ENCODE measurements at regions not wholly inside any gene's neighbourhood (a gene's known extent, or its start where the extent isn't known, plus 50 kb on each side); places are given as distances from the start of the nearest gene placed in this dataset.

GRCh38 chr16:86928523-86929011, 350.2 kb downstream of the FOXL1 start:
- TF ChIP-seq CTCF (IDR thresholded peaks at IDR 0.05) (no peak), CHD4 (IDR thresholded peaks at IDR 0.05; ENCODE audit: borderline replicate concordance) (no peak), NPAS2 (CRISPR knock-in tag; IDR thresholded peaks at IDR 0.05; ENCODE audit: borderline replicate concordance) (no peak), SMC3 (IDR thresholded peaks at IDR 0.05) (no peak), CEBPB (IDR thresholded peaks at IDR 0.05) (no peak), RAD21 (conservative IDR thresholded peaks at IDR 0.05 in 1 of 2, IDR thresholded peaks at IDR 0.05 in 1 of 2) (no peak), USF2 (IDR thresholded peaks at IDR 0.05) (no peak), BHLHE40 (IDR thresholded peaks at IDR 0.05; ENCODE audit: low read depth, low read length) (no peak), HOXB5 (CRISPR knock-in tag; IDR thresholded peaks at IDR 0.05) (no peak)
- TF ChIP-seq, protein P1, sequence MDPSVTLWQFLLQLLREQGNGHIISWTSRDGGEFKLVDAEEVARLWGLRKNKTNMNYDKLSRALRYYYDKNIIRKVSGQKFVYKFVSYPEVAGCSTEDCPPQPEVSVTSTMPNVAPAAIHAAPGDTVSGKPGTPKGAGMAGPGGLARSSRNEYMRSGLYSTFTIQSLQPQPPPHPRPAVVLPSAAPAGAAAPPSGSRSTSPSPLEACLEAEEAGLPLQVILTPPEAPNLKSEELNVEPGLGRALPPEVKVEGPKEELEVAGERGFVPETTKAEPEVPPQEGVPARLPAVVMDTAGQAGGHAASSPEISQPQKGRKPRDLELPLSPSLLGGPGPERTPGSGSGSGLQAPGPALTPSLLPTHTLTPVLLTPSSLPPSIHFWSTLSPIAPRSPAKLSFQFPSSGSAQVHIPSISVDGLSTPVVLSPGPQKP (IDR thresholded peaks at IDR 0.05; ENCODE audit: low read depth, low read length), result no peak

All from A549 (cell line).